ENCODE measurements at regions not wholly inside any gene's neighbourhood (a gene's known extent, or its start where the extent isn't known, plus 50 kb on each side); places are given as distances from the start of the nearest gene placed in this dataset.

DNA sequence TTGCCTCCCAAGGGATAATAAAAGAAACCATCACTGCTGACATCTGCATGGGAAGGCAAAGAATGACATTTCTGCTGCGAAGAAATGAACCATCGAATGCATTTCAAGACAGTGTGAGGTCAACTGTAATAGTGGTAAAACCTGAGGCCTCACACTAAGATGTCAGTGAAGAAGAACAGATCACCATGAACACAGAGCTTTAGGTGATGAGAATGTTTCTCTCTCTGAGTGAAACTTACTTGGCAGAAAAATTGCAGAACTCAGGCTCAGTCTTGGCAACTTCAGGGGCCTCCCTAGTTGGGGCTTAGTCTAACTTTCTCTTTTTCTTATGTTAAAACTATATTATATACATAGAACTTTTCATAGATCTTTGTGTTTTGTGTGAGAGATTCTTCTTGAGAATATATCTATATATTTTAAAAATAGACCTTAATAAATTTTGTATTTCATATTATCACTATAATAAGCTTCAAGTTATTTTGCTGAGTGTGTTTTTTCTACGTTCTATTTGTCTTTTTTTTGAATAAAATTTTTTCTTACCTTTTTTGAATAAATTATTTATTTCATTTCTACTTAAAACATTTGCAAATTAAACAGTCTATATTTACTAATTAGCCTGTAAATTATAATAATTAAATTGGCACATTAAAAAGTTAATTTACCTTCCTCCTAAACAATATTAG lies 427.5 kb upstream of the TRIB2 start:
- intact Hi-C loops (cut with DNase I), result no loop called here
- ATAC-seq (no peak), DNase-seq (no peak)
- 89 to 90% (median 89%) methylated on average over 3 of the region's 3 CpGs for WGBS, 4 donors
- Histone ChIP-seq H3K27me3 (no peaks in the 10 kb centered on the region), H3K9me3 (no peaks in the 10 kb centered on the region), H3K4me3 (no peak overlapping the region), H3K36me3 (no peaks in the 10 kb centered on the region), H3K4me1 (peaks cover 0 to 17% (median 8%) of the 10 kb centered on the region in 12 donors), H3K27ac (no peak overlapping the region)
- TF ChIP-seq POLR2A (IDR thresholded peaks at IDR 0.05), result no peak
- TF ChIP-seq, protein P1, sequence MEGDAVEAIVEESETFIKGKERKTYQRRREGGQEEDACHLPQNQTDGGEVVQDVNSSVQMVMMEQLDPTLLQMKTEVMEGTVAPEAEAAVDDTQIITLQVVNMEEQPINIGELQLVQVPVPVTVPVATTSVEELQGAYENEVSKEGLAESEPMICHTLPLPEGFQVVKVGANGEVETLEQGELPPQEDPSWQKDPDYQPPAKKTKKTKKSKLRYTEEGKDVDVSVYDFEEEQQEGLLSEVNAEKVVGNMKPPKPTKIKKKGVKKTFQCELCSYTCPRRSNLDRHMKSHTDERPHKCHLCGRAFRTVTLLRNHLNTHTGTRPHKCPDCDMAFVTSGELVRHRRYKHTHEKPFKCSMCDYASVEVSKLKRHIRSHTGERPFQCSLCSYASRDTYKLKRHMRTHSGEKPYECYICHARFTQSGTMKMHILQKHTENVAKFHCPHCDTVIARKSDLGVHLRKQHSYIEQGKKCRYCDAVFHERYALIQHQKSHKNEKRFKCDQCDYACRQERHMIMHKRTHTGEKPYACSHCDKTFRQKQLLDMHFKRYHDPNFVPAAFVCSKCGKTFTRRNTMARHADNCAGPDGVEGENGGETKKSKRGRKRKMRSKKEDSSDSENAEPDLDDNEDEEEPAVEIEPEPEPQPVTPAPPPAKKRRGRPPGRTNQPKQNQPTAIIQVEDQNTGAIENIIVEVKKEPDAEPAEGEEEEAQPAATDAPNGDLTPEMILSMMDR (IDR thresholded peaks at IDR 0.05), result no peak

DNA sequence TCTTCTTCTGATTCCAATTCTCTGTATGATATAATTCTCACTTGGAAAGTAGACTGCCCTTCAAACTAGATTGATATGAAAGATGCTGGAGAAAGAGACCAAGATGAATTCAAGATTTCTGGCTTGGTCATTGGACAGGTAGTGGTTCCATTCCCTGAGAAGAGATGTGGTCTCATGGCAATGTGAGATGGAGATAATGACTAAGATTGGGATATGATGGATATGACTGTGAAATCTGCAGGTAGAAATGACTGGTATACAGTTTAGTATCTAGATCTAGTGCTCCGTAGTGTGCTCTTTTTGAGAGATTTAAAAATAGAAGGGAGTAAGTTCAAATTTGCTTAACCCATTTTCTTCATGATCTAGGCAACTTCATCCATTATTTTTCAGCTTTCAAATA lies 425.4 kb upstream of the TRIB2 start:
- intact Hi-C loops (cut with DNase I), result loop anchor here in 1 of 10 donors (2.0 kb wide), 1 partner anchor 41 kb away; no protein-coding TSS in a partner anchor

DNA sequence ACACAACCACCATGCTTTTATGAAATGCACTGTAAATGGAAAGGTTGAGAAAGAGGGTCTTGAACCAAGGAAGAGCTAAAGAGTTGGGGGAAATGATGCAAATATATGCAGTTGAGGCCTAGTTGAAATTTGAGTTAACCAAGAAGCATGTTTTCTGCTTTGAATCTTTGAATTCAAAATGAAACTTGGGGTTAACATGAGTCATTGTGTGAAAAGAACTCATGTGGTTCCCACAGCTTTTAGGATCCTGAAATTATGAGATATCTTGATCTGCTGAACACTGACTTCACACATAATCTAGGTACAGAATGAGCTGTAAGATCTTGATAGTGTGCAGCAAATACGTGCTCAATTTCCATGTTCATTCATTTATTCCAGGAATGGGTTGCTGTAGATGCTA lies 422.9 kb upstream of the TRIB2 start:
- DNase-seq (no peak), ATAC-seq (no peak)
- intact Hi-C loops (cut with DNase I), result no loop called here
- Histone ChIP-seq H3K4me1 (no peaks in the 10 kb centered on the region), H3K36me3 (no peaks in the 10 kb centered on the region), H3K27ac (no peak overlapping the region), H3K27me3 (no peaks in the 10 kb centered on the region), H3K4me3 (no peak overlapping the region), H3K9me3 (no peaks in the 10 kb centered on the region)
- 91 to 99% (median 96%) methylated on average over 1 of the region's 1 CpG for WGBS, 4 donors
- TF ChIP-seq POLR2A (IDR thresholded peaks at IDR 0.05), result no peak
- TF ChIP-seq, protein P1 (IDR thresholded peaks at IDR 0.05), result no peak

More for the DNA sequence above, 425.4 kb upstream of the TRIB2 start:
- Histone ChIP-seq H3K9me3 (no peaks in the 10 kb centered on the region), H3K27me3 (no peaks in the 10 kb centered on the region), H3K4me3 (no peak overlapping the region), H3K36me3 (no peaks in the 10 kb centered on the region), H3K4me1 (peaks cover 0 to 17% (median 8%) of the 10 kb centered on the region in 12 donors), H3K27ac (no peak overlapping the region)
- DNase-seq (no peak), ATAC-seq (no peak)
- 67 to 72% (median 71%) methylated on average over 1 of the region's 1 CpG for WGBS, 4 donors
- TF ChIP-seq, protein P1 (IDR thresholded peaks at IDR 0.05), result no peak
- TF ChIP-seq POLR2A (IDR thresholded peaks at IDR 0.05), result no peak

DNA sequence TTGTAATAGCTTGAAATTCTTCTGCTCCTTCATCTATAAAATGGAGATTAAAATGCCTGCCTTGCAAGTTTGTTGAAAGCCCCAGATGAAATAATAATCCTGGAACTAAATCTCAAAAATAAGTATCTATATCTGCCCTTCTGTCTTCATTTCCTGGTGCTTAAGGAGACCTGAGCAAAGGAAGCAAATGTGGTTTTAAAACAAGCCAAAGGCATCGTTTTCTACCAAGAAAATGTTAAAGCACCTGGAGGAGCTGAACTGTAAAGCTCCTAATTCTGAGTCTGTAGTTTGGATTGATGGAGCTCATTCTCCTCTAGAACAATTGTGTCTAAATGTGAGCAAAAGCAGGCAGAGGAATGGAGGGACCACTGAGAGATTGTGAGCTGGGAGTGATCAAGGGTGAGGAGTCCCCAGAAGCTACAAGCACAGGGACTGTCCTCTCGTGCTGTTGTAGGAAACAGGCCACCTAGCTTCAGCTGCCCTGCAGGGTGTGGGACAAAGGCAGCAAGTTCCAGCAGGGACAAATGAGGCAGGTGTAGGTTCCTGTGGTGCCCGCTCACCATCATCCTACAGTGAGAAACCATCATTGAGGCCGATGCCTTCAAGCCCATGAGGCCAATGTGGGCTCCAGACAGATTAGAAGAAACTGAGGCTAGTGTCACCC lies 420.7 kb upstream of the TRIB2 start:
- intact Hi-C loops (cut with DNase I), result no loop called here
- Histone ChIP-seq H3K4me1 (peaks cover 0 to 7% (median 0%) of the 10 kb centered on the region in 12 donors), H3K27me3 (no peaks in the 10 kb centered on the region), H3K36me3 (no peaks in the 10 kb centered on the region), H3K4me3 (no peak overlapping the region), H3K27ac (no peak overlapping the region), H3K9me3 (no peaks in the 10 kb centered on the region)
- no peak for TF ChIP-seq POLR2A (IDR thresholded peaks at IDR 0.05)
- TF ChIP-seq, protein P1 (IDR thresholded peaks at IDR 0.05), result no peak
- WGBS, 4 donors, result 85 to 92% (median 90%) methylated on average over 4 of the region's 4 CpGs
- DNase-seq, result no peak
- no peak for ATAC-seq
